ENCODE measurements at regions not wholly inside any gene's neighbourhood (a gene's known extent, or its start where the extent isn't known, plus 50 kb on each side); places are given as distances from the start of the nearest gene placed in this dataset.
"Not testable (repeated sequence)": the region's sequence is repeated elsewhere in the genome, so short reads cannot be mapped to it uniquely, and the experiment has no call there.

- DNase-seq: no peak
- intact Hi-C loops (cut with DNase I): no loop called here
- no peak for ATAC-seq
Measured at GRCh38 chr5:158496624-158497023, 603.1 kb downstream of the EBF1 start.

GRCh38 chr5:158494541-158494940 lies 605.2 kb downstream of the EBF1 start:
- intact Hi-C loops (cut with DNase I): no loop called here
- DNase-seq (no peak), ATAC-seq (no peak)

GRCh38 chr5:158494044-158494443 lies 605.7 kb downstream of the EBF1 start:
- intact Hi-C loops (cut with DNase I): not testable (repeated sequence)

GRCh38 chr5:158492841-158493242 lies 606.9 kb downstream of the EBF1 start:
- ATAC-seq: no peak
- DNase-seq: no peak
- intact Hi-C loops (cut with DNase I): no loop called here

More at GRCh38 chr5:158494044-158494443, 605.7 kb downstream of the EBF1 start:
- ATAC-seq, DNase-seq: not testable (repeated sequence)

- DNase-seq (no peak), ATAC-seq (no peak)
- intact Hi-C loops (cut with DNase I): no loop called here
Measured at GRCh38 chr5:158492136-158492535, 607.6 kb downstream of the EBF1 start.

- ATAC-seq (no peak), DNase-seq (no peak)
- intact Hi-C loops (cut with DNase I): no loop called here
Measured at GRCh38 chr5:158487664-158488063, 612.1 kb downstream of the EBF1 start.

- intact Hi-C loops (cut with DNase I): no loop called here
- no peak for DNase-seq
- ATAC-seq: no peak
Measured at GRCh38 chr5:158487156-158487555, 612.6 kb downstream of the EBF1 start.

- no peak for DNase-seq
- intact Hi-C loops (cut with DNase I): no loop called here
- ATAC-seq: no peak
Measured at GRCh38 chr5:158486566-158486965, 613.1 kb downstream of the EBF1 start.

- ATAC-seq (peak; percentile 69 to 93), DNase-seq (peak; percentile 47)
- intact Hi-C loops (cut with DNase I): no loop called here
Measured at GRCh38 chr5:158485604-158486081, 614.1 kb downstream of the EBF1 start.

- intact Hi-C loops (cut with DNase I): no loop called here
- peak; percentile 28 for DNase-seq
- ATAC-seq: peak; percentile 70 to 80
Measured at GRCh38 chr5:158485047-158485446, 614.7 kb downstream of the EBF1 start.

GRCh38 chr5:158484150-158484549 lies 615.6 kb downstream of the EBF1 start:
- peak in 1 of 2 donors; percentile 16 for ATAC-seq
- intact Hi-C loops (cut with DNase I): no loop called here
- DNase-seq: no peak

- DNase-seq (no peak), ATAC-seq (no peak)
- intact Hi-C loops (cut with DNase I): no loop called here
Measured at GRCh38 chr5:158483281-158483860, 616.3 kb downstream of the EBF1 start.

GRCh38 chr5:158482125-158482524 lies 617.6 kb downstream of the EBF1 start:
- intact Hi-C loops (cut with DNase I): no loop called here
- DNase-seq: no peak
- no peak for ATAC-seq

- DNase-seq: no peak
- intact Hi-C loops (cut with DNase I): no loop called here
- no peak for ATAC-seq
Measured at GRCh38 chr5:158478139-158478538, 619.2 kb upstream of the CLINT1 start.

- ATAC-seq: no peak
- no peak for DNase-seq
- intact Hi-C loops (cut with DNase I): no loop called here
Measured at GRCh38 chr5:158477214-158477613, 618.3 kb upstream of the CLINT1 start.

GRCh38 chr5:158473016-158473635 lies 614.2 kb upstream of the CLINT1 start:
- intact Hi-C loops (cut with DNase I): no loop called here
- ATAC-seq: no peak
- no peak for DNase-seq

GRCh38 chr5:158471535-158471924 lies 612.6 kb upstream of the CLINT1 start:
- intact Hi-C loops (cut with DNase I): no loop called here
- ATAC-seq (no peak), DNase-seq (no peak)

GRCh38 chr5:158470764-158471534 lies 612.0 kb upstream of the CLINT1 start:
- DNase-seq: no peak
- intact Hi-C loops (cut with DNase I): no loop called here
- ATAC-seq: no peak

GRCh38 chr5:158468444-158468843 lies 609.5 kb upstream of the CLINT1 start:
- DNase-seq (no peak), ATAC-seq (peak in 1 of 2 donors; percentile 76)
- intact Hi-C loops (cut with DNase I): no loop called here

- DNase-seq (no peak), ATAC-seq (no peak)
- intact Hi-C loops (cut with DNase I): no loop called here
Measured at GRCh38 chr5:158466191-158466590, 607.2 kb upstream of the CLINT1 start.

Measured in left cardiac atrium (tissue), 4 donors.